ENCODE measurements at regions not wholly inside any gene's neighbourhood (a gene's known extent, or its start where the extent isn't known, plus 50 kb on each side); places are given as distances from the start of the nearest gene placed in this dataset.

DNA sequence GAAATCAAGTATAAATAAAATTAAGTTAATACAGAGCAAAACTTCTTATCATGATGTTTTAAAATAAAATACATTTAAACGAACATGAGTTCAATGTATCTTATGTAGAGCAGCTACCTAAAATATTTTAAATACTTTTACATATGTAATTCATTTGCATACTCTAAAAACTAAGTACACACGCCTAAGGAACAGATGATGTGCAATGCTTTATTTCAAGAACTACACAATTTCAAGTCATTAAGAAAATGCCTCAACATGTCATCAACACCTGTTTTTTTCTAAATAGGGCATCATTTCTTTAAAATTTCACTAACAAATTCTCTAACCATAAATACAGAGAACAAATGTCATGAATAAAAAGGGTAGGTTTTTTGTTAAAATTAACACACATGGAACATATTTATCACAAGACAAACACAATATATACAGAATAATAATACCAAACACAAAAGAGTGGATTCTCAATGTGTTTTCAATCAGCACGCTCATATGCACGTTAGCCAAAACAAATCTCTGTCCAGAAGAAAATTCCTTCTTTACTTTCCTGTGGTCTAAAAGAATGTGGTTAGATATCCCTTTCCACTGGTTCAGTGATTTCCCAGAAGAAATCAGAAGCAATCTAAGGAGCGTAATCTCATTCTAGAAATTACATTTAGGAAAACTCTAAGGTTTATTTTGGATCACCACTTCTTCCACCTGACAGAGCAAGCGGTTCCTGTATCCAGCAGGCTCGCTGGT, 73.0 kb upstream of the PFKP start:
- TF ChIP-seq EZH2 (IDR thresholded peaks at IDR 0.05; ENCODE audit: low read depth, unreplicated experiment), result no peak
- no peak for TF ChIP-seq ZNF114 (CRISPR knock-in tag; IDR thresholded peaks at IDR 0.05)
- TF ChIP-seq, protein P1, sequence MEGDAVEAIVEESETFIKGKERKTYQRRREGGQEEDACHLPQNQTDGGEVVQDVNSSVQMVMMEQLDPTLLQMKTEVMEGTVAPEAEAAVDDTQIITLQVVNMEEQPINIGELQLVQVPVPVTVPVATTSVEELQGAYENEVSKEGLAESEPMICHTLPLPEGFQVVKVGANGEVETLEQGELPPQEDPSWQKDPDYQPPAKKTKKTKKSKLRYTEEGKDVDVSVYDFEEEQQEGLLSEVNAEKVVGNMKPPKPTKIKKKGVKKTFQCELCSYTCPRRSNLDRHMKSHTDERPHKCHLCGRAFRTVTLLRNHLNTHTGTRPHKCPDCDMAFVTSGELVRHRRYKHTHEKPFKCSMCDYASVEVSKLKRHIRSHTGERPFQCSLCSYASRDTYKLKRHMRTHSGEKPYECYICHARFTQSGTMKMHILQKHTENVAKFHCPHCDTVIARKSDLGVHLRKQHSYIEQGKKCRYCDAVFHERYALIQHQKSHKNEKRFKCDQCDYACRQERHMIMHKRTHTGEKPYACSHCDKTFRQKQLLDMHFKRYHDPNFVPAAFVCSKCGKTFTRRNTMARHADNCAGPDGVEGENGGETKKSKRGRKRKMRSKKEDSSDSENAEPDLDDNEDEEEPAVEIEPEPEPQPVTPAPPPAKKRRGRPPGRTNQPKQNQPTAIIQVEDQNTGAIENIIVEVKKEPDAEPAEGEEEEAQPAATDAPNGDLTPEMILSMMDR (conservative IDR thresholded peaks at IDR 0.05; ENCODE audit: low read depth in 2 of 2), result no peak
- TF ChIP-seq POLR2AphosphoS5 (IDR thresholded peaks at IDR 0.05; ENCODE audit: low read depth), result no peak
- no peak for TF ChIP-seq EZH2phosphoT487 (IDR thresholded peaks at IDR 0.05; ENCODE audit: unreplicated experiment)
- no peak for TF ChIP-seq ZNF331 (CRISPR knock-in tag; IDR thresholded peaks at IDR 0.05; ENCODE audit: low read depth)
- TF ChIP-seq, protein P2, sequence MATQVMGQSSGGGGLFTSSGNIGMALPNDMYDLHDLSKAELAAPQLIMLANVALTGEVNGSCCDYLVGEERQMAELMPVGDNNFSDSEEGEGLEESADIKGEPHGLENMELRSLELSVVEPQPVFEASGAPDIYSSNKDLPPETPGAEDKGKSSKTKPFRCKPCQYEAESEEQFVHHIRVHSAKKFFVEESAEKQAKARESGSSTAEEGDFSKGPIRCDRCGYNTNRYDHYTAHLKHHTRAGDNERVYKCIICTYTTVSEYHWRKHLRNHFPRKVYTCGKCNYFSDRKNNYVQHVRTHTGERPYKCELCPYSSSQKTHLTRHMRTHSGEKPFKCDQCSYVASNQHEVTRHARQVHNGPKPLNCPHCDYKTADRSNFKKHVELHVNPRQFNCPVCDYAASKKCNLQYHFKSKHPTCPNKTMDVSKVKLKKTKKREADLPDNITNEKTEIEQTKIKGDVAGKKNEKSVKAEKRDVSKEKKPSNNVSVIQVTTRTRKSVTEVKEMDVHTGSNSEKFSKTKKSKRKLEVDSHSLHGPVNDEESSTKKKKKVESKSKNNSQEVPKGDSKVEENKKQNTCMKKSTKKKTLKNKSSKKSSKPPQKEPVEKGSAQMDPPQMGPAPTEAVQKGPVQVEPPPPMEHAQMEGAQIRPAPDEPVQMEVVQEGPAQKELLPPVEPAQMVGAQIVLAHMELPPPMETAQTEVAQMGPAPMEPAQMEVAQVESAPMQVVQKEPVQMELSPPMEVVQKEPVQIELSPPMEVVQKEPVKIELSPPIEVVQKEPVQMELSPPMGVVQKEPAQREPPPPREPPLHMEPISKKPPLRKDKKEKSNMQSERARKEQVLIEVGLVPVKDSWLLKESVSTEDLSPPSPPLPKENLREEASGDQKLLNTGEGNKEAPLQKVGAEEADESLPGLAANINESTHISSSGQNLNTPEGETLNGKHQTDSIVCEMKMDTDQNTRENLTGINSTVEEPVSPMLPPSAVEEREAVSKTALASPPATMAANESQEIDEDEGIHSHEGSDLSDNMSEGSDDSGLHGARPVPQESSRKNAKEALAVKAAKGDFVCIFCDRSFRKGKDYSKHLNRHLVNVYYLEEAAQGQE (IDR thresholded peaks at IDR 0.05; ENCODE audit: unreplicated experiment), result no peak
- no peak for TF ChIP-seq CREB1 (CRISPR knock-in tag; IDR thresholded peaks at IDR 0.05; ENCODE audit: low read depth)
- no peak for TF ChIP-seq NANOG (IDR thresholded peaks at IDR 0.05; ENCODE audit: borderline replicate concordance)
- no peak for TF ChIP-seq JUNB (IDR thresholded peaks at IDR 0.05; ENCODE audit: unreplicated experiment)
